ENCODE measurements at regions not wholly inside any gene's neighbourhood (a gene's known extent, or its start where the extent isn't known, plus 50 kb on each side); places are given as distances from the start of the nearest gene placed in this dataset.
"Not testable (repeated sequence)": the region's sequence is repeated elsewhere in the genome, so short reads cannot be mapped to it uniquely, and the experiment has no call there.

DNA sequence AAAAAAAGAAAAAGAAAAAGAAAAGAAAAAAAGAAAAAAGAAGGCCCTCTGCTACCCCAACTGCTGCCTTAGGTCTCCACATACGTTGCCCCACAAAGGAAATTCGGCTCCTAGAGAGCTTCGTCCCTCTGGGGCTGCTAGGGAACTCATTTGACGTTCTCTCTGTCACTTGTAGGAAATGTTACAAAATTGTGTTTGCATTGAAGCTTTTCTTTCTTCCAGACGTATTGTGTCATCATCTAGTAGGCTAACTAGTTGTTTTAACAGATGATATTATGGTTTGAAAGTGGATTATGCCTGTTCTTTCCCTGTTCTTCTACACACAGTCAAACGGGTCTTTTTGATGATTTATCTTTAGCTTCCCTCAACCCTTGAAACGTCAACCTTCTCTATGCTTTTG is 125.3 kb downstream of the BDH1 start:
- DNase-seq = no peak

DNA sequence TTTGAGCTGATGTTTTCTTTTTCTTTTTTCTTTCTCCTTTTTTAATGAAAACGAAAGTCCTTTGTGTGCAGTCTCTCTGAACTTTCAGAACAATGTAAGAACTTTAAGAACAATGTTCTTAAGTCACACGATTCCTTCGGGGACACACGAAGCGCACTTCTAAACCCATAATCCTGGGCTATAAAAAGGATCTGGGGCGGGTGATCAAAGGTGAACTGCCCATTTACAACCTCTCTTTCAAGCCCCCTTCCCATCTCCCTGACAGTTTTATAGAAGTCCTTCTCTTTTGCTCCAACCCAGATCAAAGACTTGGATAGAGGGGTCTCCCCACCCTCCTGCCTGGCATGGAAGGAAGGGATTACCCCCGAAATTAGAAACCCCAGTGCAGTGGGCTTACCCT is 126.8 kb downstream of the BDH1 start:
- DNase-seq = no peak

DNA sequence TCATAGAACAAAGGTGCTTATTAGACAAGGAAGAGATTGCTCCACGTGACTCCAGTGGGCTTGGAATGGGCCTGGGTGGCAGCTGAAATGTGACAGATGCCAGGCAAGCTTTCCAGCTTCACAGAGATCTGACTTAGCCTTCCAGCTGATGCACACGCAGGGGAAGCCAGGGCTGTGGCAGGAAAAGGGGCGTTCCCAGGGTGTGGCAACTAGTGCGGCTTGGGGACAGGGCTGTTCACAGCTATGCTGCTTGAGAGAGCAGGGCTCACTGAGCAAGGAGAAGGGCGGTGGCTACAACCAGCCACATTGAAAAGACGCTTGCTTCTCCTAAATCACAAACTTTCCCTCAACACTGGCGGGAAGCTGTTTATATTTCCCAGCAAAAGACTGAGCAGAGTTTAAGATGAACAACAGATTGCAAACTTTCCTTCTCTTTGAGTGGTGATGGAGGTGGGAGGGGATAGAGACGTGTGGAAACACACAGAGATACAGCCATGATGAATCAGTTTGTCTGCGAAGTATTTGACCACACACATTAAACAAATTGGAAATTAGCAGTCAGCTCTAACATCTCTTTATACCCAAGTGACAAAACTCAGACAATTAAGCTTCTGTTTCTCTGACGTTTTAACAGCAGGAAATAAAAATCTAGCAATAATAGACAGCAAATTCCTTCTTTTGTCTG is 127.5 kb downstream of the BDH1 start:
- peak; percentile 64 for DNase-seq

DNA sequence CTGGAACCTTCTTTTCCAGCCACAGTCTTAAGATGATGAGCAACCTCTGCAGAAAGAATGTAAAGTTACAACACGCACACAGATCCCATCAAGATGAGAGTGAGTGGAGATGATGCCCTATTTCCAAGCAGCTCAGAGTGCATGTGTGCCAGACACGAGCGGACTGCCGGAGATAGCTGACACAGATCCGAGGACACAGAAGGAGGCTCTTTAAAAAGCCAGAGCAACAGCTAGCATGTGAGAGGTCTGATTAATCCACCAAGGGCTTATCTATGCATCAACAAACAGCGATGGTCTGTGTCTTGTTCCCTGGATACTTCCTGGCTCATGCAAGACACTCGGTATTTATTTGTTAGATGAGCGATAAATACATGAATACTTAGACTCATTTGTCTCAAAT is 128.6 kb upstream of the DLG1 start:
- no peak for DNase-seq

DNA sequence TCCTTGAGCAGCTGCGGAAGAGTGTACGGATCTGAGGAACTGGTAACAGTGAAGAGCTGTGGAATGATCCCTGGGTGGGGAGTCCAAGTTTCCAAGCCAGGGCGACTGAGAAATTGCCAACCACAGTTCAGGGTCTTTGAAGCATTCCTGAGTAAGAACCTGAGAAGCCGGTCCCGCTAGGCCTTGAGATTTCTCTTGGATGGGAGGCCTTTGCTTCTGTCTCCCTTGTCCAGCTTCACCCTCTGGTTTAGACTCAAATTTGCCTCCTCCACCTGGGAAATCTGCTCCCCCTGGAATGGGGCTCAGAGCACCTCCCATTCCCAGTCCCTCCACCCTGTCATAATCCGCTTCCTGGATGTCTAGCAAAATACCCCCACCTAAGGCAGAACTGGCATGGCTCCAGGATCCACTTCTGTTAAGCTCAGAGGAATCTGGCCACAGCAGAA is 127.7 kb upstream of the DLG1 start:
- peak; percentile 54 for DNase-seq

DNA sequence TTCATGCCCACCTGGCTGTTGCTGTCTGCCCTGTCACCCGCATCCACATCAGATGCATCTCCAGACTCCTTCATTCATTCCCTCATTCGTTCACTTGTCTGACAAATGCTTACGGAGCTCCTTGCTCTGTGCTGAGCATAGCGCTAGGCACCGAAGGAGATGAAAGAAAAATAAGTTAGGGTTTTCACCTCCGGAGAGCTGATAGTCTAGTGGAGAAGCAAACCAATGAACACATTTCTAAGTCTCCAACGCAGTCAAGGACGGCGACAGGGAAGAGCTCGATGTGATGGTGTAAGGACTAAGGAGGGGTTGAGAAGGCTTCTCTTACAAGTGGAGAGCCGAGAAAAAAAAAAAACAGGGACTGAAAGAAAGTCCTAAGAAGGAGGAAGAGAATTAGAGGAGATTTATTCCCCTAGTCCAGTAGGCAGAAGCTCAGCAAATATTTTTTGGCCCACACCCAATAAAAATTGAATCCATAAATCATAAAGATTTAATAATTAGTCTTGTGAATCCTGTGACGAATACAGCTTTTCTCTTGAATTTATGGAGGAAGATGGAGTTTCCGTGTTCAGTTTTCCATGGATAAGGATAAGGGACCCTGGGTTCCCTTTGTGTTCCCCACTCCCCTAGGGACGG is 127.2 kb upstream of the DLG1 start:
- no peak for DNase-seq

DNA sequence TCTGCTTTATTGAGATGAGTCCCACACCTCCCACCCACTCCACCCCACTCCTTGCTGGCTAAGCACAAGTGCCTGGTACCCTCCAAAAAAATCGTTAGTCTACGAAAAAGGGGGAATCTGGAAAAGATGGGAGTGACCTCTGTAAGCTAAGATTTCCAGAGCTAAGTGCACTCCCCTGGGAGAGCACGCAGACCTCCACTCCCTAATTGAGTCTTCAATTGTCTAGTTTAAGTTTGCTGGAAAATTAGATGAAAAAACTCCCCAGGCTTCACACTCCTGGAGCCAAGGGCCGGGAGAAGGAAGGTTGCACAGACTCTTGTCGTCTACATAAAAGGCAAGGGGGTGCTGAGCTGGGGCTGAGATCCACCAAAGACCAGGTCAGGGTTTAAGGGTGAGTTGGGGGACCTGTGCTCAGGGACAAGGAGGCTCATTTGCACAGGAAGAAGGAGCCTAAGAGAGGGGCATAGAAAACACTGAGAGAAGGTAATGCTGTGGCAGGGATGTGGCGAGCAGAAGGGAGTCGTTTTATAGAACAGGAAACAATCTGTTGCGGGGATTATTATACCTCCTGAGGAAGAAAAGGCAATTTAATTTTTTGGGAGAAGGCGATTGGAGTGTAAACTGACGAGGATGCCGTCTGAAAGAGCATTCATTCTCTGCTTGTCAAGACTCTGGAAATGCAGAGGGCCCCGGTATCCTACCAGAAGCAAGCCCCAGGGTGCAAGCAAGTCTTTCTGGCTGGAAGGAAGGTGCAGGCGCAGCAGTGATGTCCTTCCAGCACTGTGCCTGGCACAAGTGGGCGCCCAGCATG is 126.5 kb upstream of the DLG1 start:
- peak; percentile 34 for DNase-seq

DNA sequence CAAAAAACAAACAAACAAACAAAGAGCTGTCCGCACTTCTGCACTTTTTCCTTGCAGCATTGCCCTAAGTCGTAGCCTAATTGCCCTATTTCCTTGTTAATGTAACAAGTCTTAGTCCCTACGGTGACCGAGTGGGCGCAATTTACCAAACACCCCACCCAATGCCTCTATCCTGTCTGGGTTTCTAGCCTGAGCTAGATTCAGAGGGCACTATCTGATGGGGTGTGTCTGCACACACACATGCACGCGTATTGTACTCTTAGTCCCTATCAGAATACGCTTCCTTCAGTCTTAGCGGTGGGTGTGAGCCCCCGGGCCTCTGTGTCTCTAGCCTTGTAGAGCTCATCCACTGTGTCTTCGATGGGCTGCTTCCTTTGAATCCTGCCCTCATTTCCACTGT is 125.9 kb upstream of the DLG1 start:
- no peak for DNase-seq

DNA sequence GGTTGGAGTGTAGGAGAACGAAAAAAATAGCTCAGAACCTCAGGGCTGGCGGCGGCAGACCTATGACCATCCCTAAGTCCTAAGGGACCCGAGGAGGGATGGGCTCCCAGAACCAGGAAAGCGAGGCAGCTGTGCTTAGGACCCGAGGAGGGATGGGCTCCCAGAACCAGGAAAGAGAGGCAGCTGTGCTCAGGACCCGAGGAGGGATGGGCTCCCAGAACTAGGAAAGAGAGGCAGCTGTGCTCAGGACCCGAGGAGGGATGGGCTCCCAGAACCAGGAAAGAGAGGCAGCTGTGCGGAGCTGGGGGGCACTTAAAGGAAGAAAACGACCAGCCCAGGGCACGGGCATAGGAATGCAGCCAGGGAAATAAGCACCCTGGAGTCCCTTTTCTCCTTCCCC is 125.0 kb upstream of the DLG1 start:
- DNase-seq = no peak

DNA sequence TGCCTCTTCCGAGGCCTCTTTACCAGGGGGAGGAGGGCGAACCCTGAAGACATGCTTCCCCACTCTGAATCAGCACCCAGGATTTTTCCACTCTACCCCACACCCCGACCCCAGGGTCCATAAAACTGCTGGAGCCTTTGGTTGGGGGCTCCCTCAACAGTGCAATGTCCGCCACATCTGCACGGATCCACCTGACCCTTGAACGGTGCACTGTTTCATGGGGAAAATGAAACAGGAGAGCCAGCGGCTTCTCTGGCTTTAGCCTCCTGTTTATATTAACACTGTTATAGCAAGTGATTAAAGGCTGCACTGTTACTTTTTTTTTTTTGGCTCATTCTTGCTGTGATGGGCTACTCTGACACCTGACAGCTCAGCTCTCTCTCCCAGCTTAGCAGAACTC is 124.1 kb upstream of the DLG1 start:
- no peak for DNase-seq

DNA sequence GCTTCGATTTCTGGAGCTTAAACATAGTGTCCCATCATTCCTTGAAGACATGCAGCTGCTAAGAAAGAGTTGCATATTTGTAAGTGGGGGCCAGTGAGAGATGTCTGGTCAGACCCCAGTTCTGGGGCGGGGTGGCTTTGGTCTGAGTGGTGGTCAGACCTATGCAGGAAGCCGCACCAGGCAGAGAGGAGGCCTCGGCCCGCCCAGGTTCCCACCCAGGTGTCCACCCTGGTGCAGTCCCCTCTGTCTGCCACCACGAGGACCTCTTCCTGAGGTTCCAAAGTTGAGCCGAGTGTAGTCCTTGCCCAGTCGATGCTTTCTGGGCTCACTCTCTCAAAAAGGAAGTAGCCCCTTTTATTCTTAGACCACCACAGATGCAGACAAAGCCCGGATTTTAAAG is 122.6 kb upstream of the DLG1 start:
- DNase-seq = no peak

DNA sequence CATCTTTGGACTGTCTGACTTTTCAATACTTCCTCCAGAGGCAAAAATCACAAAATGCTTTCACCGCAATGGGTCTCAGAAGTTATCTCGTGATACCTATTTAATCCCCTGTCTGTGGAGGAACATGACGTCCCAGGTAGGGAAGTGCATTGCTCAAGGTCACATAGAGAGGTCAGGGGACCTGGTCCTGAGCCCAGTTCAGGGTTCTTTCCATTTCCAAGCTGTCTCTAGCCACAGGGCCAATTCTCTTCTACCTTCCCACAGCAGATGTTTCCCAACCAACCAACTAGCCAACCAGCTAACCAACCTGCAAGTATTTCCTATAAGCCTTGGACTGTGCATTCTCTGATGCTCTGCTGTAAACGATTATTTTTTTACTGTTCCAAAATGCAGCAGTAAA is 122.2 kb upstream of the DLG1 start:
- DNase-seq = no peak

DNA sequence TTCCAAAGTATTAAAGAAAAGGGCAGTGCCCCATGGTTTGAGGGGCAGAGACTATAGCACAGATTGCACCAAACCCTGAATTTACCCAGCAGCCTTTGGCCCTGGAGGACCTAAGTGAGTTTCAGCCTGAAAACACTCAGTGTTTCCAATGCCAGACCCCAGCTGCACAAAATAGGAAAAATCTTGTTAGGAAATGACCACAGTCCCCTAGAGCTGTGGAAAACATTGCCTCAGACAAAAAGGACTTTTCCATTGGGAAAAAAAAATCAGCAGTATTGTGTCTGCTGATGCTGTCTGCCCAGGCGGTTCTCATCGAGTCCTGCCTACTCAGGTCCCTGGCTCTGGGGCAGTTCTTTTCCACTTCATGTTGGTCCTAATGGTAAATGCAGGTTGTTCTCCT is 121.7 kb upstream of the DLG1 start:
- no peak for DNase-seq

DNA sequence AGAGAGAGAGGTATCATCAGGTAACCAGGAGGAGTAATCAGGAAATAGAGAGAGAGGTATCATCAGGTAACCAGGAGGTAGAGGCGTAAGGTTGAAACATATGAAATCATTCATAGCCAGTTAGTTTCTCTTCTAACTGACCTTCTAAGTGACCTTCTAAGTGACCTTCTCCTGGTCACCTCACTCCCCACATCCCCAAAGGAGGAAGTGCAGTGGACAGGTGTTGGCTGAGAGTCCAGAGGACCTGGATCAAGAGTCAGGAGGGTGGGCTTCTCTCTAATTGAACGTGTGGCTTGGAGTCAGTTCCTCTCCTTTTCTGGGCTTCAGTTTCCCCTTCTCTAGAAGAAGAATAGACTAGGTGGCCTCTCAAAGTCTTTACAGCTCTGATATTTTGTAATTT is 121.3 kb upstream of the DLG1 start:
- DNase-seq = no peak

DNA sequence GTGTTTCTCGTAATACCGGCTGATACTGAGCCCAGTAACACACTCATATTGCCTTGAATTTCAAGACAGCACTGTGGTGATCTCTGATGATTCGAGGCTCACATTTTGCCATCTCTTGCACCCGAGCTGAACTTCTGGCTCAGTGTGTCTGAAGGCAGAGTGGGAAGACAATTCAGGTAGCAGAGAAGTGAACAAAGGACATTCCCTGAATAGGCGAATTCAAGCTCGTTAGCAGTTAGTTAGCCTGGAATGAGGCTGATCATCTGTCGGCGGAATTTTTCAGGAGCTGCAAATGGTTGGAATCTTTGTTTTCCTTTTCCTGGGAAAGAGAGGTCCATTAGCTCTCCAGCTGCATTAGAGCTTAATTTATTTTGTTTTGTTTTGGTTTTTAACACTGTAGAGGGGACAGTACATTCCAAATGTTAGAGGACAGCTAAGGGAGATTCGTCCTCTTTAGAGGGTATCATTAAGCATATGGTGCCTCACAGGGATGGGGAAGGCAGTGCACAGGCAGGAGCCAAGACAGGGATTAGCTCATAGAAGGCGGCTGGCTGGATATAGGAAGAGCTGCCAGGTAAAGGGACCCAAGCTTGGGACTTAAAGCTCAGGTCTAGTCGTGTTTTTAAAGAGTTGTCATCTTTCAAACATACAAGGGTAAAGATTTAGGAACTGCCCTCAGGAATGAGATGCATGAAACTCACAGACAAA is 119.7 kb upstream of the DLG1 start:
- peak; percentile 57 for DNase-seq

DNA sequence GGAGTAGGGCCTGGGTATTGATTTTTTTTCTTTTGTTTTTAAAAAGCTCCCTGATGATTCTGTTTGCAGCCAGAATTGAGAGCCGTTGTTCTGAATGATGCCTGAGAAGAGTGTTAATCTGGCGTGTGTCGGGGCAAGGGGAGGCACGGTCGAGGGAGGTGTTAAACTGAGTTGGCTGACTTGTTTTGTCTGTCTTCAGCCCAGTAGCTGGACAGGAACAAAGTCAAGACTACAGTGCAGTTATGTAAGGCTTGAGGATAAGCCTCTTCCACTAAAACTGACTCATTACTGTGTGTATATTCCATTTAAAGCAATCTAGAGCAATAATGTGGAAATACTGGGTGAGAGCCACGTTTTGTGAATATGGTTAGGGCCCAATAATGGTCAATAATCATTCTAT is 119.0 kb upstream of the DLG1 start:
- peak; percentile 39 for DNase-seq

DNA sequence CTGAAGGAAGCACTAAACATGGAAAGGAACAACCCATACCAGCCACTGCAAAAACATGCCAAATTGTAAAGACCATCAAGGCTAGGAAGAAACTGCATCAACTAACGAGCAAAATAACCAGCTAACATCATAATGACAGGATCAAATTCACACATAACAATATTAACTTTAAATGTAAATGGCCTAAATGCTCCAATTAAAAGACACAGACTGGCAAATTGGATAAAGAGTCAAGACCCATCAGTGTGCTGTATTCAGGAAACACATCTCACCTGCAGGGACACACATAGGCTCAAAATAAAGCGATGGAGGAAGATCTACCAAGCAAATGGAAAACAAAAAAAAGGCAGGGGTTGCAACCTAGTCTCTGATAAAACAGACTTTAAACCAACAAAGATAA is 113.5 kb upstream of the DLG1 start:
- DNase-seq = not testable (repeated sequence)

DNA sequence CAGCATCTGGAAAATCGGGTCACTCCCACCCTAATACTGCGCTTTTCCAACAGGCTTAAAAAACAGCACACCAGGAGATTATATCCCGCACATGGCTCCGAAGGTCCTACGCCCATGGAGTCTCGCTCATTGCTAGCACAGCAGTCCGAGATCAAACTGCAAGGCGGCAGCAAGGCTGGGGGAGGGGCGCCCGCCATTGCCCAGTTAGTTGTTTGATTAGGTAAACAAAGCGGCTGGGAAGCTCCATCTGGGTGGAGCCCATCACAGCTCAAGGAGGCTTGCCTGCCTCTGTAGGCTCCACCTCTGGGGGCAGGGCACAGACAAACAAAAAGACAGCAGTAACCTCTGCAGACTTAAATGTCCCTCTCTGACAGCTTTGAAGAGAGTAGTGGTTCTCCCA is 111.8 kb upstream of the DLG1 start:
- DNase-seq = not testable (repeated sequence)

DNA sequence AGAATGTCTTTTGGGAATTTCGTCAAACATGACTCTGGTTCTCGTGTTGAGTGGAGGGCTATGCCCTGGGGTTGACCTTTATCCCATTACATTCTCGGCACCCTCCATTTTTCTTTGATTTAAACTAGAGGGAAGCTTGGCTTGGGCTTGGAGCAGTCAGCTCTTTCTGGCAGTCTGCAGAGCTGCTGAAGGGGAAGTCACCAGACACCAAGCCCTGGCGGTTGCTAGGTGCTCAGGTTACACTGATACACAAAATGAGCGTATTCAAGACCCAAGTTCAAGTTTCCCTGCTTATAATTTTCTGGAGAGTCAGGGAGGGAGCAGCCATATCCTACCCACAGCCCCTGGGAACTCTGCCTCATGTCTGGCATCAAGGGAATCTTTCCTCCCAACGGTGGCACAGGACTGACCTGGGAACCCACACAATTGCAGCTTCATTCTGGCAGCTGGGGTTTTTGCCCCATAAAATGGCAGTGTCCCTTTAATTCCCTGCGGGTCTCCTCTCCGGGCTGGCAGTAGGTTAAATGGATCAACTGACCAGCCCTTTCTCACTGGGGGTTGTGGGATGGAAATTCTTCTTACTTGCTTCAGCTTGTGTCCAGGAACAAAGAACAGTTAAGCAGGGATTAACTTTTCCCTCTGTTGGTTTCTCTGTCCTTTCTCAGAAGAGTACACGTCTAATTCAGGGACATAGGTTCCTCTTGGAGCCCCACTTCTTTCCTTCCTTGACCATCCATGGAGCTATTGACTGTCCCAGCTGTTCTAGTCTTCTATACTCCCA is 110.0 kb upstream of the DLG1 start:
- DNase-seq = no peak

DNA sequence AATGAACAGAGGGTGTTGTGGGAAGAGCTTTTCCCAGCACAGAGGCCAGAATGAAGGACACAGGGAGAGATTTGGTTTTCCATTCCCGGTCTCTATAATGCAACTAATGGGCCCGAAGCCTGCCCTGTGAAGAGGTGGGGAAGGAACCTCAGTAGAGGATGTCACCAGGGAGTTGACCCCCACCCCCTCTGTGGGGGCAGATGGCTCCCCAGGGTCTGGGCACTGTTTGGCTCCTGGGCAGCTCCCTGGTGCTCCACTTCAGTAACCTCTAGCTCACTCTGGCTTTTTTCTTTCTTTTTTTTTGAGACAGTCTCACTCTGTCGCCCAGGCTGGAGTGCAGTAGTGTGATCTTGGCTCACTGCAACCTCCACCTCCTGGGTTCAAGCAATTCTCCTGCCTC is 109.1 kb upstream of the DLG1 start:
- DNase-seq = no peak

DNA sequence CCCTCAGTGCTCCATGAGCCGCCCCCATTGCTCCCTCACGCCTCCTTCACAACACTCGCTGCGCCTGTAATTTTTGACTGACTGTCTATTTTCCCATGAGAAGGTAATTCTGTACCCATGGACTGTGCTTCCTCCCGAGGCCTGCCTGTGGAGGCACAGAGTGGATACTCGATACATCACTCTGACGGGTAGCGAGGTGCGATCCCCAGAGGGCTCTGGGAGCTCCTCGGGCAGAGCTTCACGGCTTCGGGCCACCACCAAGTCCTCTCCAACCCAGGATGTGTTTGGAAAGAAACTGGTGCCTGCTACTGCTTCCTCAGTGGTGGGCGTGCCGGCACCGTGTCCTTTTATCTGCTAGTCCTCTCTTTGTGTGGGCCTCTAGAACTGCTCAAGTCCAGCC is 108.6 kb upstream of the DLG1 start:
- no peak for DNase-seq

DNA sequence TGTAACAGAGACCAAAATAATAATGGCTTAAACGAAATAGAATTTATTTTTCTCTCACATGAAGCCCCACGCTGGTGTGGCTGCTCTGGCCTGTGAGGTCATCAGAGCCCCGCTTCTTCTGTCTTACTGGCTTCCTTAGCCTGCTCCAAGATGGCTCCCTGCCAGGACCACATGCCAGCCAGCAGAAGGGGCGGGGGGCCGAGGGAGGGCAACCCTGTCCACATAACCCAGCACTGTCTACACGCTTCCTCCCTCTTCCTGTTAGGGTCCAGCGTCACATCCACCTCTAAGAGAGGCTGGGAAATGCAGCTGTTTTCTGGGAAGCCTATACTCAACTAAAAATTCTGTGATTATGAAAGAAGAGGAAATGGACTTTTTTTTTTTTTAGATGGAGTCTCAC is 107.9 kb upstream of the DLG1 start:
- DNase-seq = no peak

DNA sequence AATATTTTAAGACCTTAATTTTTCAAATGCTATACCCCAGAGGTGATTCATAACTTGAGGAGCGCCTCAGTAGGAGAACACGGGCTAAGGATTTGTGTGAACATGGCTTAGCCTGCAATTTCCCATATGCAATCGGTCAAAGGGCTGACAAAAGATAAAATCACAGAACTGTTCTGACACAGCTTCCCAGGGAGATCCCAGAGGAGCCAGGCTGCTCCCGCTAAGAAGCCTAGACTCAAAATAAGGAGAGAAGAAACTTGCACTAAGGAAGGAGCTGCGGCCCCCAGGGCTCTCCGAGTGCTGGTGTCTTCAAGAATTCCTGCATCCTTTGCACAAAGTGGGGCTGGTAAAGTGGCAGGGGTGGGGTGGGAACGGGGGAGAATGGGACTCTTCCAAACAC is 106.3 kb upstream of the DLG1 start:
- no peak for DNase-seq

Measured in eye (tissue), 1 donor.